GM12865 (cell line): ENCODE measurements at regions not wholly inside any gene's neighbourhood (a gene's known extent, or its start where the extent isn't known, plus 50 kb on each side); places are given as distances from the start of the nearest gene placed in this dataset.

ENCODE experiments used
- DNase-seq: peaks from one replicate; pipeline ENCODE4 v3.0.0; 2010; ENCODE audit warnings: low read depth
- H3K4me3 ChIP-seq: 2 replicates; pipeline ENCODE4 v1.5.1; 2011; ENCODE audit warnings: mild to moderate bottlenecking, low read depth, low read length, control low read depth
- CTCF ChIP-seq: IDR thresholded peaks from 2 replicates; pipeline ENCODE4 v1.5.1; 2011; ENCODE audit warnings: low read length, control low read depth, low read depth, inconsistent platforms; ENCODE audit not compliant: insufficient read depth; ENCODE audit errors: missing control alignments

GRCh38 chr5:82789095-82789494, 288.1 kb downstream of the TMEM167A start:
- no peak overlapping the region for H3K4me3 ChIP-seq
- no peak for DNase-seq
- no peak for TF ChIP-seq CTCF

GRCh38 chr5:82786748-82787147, 290.4 kb downstream of the TMEM167A start:
- H3K4me3 ChIP-seq: no peak overlapping the region
- TF ChIP-seq CTCF: no peak
- DNase-seq: no peak

- H3K4me3 ChIP-seq: no peak overlapping the region
- no peak for TF ChIP-seq CTCF
- no peak for DNase-seq
Measured at GRCh38 chr5:82785882-82786509, 291.2 kb downstream of the TMEM167A start.

GRCh38 chr5:82785456-82785855, 291.7 kb downstream of the TMEM167A start:
- no peak overlapping the region for H3K4me3 ChIP-seq
- no peak for DNase-seq
- no peak for TF ChIP-seq CTCF

GRCh38 chr5:82784521-82784920, 292.7 kb downstream of the TMEM167A start:
- no peak for DNase-seq
- H3K4me3 ChIP-seq: no peak overlapping the region

GRCh38 chr5:82777106-82777505, 300.1 kb downstream of the TMEM167A start:
- TF ChIP-seq CTCF: no peak
- no peak overlapping the region for H3K4me3 ChIP-seq
- no peak for DNase-seq

More at GRCh38 chr5:82784521-82784920, 292.7 kb downstream of the TMEM167A start:
- TF ChIP-seq CTCF: no peak

- no peak for DNase-seq
- TF ChIP-seq CTCF: no peak
- no peak overlapping the region for H3K4me3 ChIP-seq
Measured at GRCh38 chr5:82772281-82772680, 304.9 kb downstream of the TMEM167A start.
